ENCODE measurements at regions not wholly inside any gene's neighbourhood (a gene's known extent, or its start where the extent isn't known, plus 50 kb on each side); places are given as distances from the start of the nearest gene placed in this dataset.
A peak's percentile ranks its signal among the peaks of the same experiment; 100 is the strongest.
"Not testable (repeated sequence)": the region's sequence is repeated elsewhere in the genome, so short reads cannot be mapped to it uniquely, and the experiment has no call there.

DNA sequence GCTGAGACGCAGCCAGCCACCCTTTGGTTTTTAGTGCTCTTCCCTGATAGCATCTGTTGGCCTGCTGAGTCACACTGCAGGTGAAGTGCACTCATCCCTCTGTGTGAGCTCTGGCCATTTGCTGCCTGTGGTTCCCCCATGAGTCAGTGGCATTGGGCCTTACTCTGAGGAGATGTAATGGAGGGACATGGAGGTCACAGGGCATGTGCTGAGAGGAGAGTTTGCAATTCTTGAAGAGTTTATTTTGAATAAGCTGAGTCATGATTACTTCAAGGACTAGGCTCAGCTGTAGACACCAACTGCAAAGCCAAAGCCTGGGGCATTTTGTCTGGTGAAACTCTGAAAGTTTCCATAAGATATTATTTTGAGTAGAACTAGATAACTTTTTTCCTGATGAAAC is 200.3 kb downstream of the BCL2L11 start:
- DNase-seq: peak; percentile 40

DNA sequence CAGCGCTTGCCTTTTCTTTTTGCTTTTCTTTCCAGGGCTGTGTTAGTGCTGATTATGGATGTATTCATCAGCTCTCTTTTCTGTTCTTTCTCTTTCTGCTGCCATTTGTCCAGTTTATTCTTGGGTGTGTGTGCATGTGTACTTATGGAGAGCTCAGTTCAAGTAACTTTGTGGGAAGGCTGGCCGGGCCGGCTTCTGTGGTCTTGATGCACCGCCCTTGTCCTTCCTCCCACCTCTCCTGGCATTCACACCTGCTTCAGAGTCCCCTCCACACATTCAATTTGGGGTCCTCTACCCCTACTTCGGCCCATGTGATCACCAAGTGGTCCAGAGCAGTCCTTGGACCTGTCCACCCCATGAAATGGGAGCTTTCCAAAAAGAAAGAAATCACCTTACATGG is 202.7 kb downstream of the BCL2L11 start:
- DNase-seq: not testable (repeated sequence)

DNA sequence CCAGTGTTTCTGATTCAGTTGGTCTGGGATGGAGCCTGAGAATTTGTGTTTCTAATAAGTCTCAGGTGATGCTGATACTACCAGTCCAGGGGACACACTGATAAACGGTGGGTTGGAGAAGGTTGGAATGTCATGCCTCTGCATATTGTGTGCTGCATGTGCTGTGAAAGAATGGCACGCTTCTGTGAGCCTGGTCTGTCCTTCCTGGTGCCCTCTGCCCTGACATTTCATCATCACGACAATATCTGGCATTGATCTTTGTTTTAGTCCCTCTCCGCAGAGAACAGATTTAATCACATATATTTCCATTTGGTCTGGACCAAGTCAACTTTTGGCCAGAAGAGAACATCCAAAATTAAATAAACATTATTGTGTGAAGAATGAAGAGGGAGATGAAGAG is 207.0 kb downstream of the BCL2L11 start:
- not testable (repeated sequence) for DNase-seq

DNA sequence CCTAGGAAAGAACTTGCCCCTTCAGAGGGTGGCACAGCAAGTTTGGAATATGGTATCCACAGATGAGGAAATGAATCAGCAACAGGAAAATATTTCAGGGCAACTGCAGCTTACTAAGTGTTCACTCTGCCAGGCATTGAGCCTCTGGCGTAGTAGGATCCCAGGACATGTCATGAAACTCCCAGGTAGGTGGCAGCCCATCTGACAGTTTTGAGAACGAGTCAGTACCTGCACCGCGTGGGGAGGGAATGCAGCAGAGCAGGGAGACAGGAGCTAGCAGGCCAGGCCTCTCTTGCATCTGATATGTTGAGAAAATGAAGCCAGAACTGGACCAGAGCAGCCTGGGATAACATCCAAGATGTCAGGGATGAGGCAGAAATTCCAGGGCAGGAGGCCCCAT is 208.6 kb downstream of the BCL2L11 start:
- DNase-seq: not testable (repeated sequence)

DNA sequence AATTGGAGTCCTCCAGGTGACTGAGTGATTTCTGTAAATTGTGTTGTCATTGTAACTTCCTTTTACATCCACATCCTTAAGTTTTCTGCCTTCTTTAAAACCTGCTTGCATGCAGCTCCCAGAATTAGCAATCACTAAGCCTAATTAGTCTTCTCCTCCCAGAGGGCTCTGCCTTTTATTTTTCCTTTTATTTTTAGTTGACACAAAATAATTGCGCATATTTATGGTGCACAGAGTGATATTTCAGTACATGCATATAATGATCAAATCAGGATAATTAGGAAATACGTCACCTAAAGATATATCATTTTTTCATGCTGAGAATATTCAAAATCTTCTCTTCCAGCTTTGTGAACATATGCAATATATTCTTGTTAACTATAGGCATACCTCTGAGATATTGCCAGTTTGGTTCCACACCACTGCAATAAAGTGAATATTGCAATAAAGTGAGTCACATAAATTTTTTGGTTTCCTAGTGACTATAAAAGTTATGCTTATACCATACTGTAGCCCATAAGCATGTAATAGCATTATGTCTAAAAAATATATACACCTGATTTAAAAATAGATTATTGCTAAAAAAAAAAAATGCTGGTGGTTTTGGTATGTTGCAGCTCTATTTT is 210.5 kb downstream of the BCL2L11 start:
- DNase-seq: not testable (repeated sequence)

DNA sequence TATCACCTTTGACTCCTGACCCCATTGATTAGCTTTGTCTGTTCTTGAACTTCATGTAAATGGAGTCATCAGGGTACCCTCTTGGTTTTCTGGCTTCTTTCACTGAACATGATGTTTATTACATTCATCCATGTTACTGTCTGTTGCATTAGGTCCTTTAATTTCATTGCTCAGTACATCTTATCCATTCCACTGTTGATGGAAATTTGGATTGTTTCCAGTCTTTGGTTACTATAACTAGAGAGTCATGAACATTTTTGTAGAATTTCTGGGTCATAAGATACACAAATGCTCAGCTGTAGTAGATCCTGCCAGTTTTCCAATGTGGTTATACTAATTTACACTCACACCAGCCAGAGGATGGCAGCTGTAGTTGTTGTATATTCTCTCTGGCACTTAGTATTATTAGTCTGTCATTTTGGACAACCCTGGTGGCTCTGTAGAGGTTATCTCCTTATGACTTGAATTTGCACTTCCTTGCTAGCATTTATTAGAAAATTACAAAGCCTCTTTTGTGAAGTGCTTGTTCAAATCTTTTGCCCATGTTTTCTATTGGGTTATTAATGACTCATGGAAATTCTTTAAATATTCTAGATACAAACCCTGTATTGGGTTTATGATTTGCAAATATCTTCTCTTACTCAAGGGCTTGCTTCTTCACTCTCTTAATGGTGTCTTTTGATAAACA is 214.7 kb downstream of the BCL2L11 start:
- not testable (repeated sequence) for DNase-seq

DNA sequence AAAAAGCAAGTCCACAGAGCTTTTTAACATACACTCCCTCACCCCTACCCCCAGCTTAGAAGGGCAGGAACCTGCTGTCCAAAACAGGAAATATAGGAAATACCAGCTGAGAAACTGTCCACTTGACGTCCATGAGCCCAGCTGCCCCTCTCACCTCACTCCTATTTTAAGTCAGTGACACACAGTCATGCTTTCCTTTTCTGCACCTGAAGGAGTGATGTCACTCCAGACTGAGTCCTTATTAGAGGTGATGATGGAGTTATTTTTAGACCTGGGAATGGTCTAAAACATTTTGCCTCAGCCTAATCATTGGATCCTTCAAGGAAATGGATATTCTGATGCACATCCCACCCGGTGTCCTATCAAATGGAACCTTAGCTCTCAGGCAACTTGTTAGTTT is 217.8 kb downstream of the BCL2L11 start:
- not testable (repeated sequence) for DNase-seq

DNA sequence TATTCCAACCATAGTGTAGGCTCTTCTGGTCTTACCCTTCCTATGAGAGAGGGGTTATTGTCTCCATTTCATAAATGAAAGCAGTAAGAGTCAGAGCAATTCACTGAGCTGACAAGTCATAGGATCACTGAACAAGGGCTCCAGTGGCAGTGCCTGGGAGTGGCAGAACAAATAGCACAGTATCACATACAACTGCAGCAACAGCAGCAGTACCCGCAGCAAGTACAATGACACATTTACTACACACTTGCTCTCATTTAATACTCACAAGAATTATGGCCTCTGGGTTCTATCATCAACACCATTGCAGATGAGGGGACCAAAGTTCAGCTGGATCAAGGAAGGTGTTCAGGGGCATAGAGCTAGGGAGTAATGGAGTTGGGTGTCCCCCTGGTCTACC is 218.8 kb downstream of the BCL2L11 start:
- DNase-seq: not testable (repeated sequence)

DNA sequence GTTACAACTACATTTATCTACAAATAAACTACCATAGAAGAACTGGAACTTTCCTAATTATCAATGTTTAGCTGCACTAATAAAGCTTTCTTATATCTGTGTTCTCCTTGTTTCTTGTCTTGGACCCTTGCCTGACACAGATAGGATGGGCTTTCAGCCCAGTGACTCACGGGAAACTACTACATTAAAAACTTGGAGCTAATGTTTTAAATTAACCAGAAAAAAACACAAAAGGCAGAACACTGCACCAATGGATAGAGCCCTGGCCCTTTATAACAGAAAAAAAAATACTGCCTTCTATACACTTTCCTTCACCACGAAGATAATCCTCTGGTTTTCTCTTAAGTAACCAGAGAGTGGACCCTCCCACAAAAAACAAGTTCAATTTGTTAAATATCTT is 223.9 kb downstream of the BCL2L11 start:
- DNase-seq: not testable (repeated sequence)

DNA sequence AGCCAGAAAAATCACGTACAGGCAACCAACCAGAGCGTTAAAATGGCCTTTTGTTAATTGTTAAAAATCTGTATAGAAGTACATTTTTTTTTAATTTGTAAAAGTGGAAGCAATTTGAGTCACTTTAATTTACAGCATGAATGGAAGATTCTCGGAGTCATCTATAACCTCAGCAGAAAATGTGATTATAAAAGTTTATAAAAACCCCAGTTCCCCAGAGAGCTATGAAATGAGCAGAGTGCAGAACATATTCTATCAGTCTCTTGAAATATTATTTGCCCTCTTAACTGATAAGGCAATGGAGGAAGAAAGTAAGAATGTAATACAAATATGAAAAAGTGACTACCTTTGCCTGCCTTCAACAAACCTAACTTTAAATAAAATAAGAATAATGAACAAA is 224.7 kb downstream of the BCL2L11 start:
- not testable (repeated sequence) for DNase-seq

DNA sequence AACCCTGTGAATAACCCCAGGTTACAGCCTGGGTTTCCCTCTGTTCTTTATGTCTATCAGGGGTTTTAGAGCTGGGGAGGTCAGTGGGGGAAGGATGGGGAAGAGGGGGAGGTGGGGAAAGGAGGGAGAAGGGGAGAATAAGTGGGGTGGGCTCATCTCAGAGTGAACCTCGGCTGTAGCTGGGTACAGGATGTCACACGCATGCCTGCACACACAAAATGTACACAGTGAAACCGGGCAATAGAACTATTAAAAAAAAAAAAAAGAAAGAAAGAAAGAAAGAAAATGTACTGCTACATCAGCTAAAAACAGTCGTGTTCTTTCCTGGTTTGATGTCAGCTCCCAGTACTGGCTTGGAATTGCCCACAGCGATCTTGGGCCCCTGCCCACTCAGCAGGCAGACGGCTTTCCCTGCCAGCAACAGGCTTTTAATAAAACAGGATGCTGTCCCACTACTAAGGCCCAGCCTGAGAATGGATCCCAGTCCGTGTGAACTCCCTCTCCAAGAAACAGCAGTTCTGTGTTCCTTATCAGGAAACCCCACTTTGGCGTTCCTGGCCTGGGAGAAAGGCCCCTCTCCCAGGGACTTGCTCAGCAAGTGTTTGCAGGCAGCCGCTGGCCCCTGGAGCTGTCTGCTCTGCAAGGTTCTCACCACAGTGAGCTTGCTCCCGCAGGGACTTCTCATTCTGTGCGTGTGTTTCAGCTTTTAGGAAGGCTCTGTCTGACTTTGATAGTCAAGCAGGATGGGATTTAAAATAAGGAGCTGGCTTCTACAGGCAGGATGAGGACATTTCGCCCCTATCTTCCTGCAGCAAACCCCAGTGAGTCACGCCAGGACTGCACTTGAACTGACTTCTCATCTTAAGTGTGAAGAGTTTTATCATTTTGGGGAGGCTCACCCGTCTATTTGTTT is 225.6 kb downstream of the BCL2L11 start:
- DNase-seq: not testable (repeated sequence)

DNA sequence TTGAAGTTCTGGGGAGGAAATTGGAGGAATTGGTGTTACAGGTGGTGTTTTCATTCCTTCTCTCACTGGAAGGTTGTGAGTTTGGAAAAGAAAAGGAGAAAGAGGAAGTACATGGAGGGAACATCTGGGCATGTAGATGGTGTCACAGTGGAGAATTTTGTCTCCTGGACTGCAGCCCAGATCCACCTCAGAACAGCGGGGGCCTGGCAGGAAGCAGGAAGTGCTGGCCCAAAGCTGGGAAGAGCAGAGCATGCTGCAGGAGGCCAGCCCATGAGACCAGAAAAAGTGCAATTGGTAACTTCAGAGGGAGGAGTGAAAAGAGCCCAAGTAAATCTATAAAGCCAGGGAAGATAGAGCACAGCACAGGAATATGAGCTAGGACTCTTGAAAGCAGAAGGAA is 227.0 kb downstream of the BCL2L11 start:
- DNase-seq: not testable (repeated sequence)

DNA sequence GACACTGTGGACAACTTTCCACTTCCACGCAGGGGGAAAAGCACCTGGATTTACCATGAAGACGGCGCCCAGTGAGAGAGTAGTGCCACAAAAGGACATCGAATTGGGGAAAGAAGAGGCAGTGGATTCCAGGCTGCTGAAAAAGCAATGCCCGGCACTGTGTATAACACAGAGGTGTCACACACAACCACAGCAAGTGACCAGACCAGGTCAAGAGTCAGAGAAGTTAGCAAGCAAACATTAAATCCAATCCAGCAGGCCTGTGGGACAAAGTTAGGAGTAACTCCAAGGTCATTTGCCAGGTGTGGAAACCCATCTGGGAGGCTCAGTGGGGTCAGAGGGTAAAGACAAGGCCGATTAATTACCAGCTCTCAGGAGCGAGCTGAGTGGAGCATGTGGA is 227.6 kb downstream of the BCL2L11 start:
- not testable (repeated sequence) for DNase-seq

DNA sequence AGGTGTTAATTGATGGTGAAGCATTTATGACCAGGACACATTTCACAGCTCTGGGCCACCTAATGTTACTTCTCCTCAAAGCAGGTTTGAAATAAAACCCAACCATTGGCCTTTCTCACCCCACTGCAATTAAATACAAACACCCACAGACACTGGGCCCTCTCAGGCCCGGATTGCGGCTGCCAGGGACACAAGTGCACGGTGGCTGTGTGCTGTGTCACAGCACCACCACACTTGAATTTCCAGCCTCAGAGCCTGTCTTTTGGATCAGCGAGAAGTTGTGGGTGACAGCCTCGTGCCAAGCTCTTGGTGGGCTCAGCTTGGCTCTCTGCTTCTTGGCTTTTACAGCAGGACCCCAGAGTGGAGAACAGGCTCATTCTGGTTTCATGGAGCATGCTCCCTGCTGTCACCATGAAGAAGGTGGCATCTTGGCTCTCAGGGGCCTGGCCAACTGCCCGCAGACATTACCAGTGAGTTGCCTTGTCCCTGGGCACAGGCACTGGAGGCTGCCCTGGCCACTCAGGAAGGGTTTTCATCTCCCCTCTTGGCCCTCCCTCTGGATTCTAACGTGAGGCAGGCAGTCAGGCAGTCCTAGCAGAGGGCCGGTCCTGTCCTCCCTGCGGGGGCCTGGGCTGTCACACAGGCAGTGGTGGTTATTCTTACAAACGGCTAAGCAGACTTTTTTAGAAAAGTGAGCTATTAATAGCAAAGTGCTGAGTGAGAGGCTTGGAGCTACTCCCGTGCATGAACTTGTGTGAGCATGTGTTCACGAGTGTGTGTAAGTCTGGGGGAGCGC is 234.5 kb downstream of the BCL2L11 start:
- DNase-seq: not testable (repeated sequence)

DNA sequence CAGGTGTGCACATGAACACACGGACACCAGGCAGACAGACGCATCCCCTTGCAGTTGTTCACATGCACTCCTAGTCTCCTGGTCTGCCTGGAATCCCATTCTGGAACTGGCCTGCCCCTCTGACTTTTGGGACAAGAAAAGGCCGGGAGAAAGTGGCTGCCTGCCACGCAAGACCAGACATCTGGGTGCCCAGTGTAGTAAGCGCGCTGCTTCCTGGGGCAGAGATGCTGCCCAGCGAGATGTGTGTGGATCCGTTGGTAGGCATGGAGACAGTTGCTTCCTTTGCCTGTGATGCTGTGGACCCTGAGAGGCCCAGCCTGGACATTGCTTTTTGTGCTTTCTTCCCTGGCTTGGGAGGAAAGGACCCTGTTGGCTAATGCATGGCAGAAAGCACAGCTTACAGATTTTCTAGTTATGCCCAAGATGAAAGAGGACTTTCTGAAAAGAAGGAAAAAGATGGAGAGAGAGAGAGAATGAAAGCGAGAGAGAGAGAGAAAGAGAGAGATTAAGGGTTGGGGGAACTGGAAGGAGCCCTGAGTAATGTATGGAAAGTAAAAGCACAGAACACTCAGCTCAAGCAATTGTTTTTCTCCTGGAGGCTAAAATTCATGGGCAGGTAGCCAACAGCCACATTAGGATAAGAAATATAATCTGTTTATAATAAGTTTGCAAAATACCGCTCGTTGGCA is 235.3 kb downstream of the BCL2L11 start:
- not testable (repeated sequence) for DNase-seq

DNA sequence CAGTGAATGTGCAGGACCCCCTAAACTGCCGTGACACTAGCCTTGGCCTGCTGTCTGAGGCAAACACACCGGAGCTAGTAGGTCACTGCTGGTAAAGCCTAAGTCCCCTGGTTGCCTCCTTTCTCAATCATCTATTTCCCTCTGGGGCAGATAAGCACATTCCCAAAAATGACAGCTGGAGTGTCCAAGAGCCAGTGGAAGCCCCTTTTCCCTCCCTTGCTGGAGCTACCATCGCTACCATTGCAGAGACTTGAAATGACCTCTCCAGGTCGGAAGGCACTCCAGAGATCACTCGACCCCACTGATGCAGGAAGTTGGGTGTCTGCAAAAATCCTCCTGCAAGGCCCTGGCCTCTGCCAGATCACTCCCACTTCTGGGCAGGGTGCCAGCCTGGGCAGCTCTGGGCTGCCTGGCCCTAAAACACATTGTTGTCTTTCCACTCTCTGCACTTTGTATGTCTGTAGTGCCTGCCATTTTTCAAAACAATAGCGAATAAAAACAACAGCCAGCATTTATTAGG is 235.9 kb downstream of the BCL2L11 start:
- DNase-seq: peak; percentile 1

DNA sequence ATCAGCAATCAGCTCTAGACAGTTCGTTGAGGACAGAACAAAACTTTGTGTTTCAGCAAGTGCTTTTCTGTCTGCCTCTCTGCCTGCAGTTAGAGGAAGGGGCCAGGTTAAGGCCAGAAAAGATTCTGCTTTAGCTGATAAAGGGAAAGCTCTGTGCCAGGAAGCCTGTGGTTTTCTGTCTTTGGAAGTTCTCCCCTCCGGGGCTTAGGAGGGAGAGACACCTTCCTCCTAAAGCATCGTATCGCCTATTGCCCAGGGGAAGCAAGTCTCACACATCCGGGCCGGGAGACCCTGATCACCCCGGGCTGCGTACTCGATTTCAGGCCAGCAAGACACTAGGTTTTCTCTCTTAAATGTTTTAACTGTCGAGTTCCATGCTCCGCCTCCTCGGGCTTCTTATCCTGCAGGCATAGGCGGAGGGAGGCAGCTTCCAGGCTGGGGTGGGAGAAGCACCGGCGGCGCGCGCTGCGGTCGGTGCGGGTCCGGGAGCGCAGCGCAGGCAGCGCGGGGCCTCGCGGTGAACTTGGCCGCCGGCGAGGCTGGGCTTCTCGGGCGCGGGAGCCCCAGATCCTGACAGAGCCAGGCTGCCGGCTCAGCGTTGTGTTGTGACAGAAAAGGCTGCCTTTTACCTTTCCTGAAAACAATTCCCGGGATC is 245.4 kb downstream of the BCL2L11 start:
- not testable (repeated sequence) for DNase-seq

DNA sequence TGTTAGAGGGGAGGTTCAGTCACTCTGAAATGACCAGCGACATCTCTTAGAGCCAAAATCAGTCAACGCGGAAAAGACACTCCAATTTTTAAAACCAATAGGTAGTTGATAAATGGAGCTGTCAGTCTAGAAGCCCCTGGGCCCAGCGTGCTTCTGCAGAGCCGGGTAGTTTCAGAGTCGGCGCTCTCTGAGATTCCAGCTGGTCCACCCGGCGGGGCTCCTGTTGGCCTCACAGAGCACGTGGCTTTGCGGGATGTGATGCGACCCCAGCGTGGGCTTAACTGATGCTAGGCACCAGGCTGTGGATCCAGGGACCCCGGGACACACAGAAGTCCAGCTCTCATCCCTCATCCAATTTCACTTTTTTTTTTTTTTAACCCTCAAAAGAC is 245.9 kb downstream of the BCL2L11 start:
- not testable (repeated sequence) for DNase-seq

DNA sequence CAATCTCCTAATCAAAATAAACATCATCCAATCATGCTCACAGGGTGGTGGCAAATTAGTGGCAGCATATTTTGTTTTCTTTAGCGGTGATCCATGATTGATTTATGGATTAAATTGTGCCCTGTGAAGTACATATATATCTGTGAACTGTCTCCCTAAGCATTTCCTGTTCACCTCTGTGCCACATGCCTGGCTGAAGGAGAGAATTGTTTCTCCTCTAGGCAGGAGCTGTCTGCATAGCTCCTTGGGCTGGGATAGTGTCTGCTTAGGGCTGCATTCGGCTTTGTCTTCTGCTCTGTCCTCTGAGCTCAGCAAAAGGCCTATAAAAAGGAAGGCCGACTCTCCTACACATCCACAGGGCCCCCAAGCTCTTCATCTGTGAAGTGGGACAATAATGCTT is 246.4 kb downstream of the BCL2L11 start:
- DNase-seq: not testable (repeated sequence)

DNA sequence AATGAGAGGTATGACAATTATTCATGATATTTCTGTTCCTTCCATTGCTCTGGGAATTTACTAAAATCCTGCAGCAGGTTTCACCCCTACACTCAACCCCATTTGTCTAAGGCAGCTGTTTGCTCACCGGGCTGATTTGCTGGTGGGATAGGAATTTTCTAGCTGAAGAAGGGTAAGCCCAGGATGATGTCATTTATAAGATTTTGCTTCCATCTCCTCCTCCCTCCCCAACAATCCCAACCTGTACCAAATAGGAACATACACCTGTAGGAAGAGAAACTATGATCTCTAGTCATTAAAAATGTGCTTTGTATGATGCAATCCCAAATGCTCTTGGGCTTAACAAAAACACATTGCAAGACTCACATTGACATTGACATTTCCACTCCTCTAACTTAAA is 247.2 kb downstream of the BCL2L11 start:
- not testable (repeated sequence) for DNase-seq

DNA sequence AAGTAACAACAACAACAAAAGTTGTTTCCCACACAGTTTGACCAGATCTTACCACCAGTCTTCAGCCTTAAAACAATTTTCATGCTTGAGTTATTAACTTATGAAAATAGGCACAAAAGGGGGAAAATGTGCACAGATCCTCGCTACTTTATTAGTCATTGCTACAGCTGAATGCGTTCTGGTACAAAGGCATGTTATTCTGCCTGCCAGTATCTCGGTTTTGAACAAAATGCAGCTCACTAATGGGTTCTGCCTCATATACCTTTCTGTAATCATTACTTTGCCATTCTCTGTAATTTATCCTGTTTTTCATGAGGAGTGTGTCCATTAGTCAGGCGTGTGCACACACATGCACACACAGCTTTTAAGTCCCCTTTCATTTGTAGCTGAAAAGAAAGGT is 247.6 kb downstream of the BCL2L11 start:
- not testable (repeated sequence) for DNase-seq

All from inflammatory macrophage treated with lipopolysaccharide for 4 hours (primary cell).